ENCODE measurements at regions not wholly inside any gene's neighbourhood (a gene's known extent, or its start where the extent isn't known, plus 50 kb on each side); places are given as distances from the start of the nearest gene placed in this dataset.

GRCh38 chr11:43567396-43567975 lies 113.1 kb upstream of the HSD17B12 start:
- Mint-ChIP-seq H3K4me1 (peaks cover 0 to 2% (median 0%) of the 10 kb centered on the region in 4 donors), H3K4me3 (no peak overlapping the region), H3K9me3 (peaks cover 0 to 2% (median 0%) of the 10 kb centered on the region in 7 donors), H3K27me3 (peaks cover 27% of the 10 kb centered on the region), H3K36me3 (no peaks in the 10 kb centered on the region), H3K27ac (no peak overlapping the region)
- no peaks in the 10 kb centered on the region for H3K4me1 ChIP-seq (ENCODE audit: control insufficient read depth, insufficient read depth, low read length, poor library complexity, severe bottlenecking)
- peak in 1 of 3 donors; percentile 61 for DNase-seq
- H3K27me3 ChIP-seq (ENCODE audit: control insufficient read depth, insufficient read depth, low read length), result peaks cover 10% of the 10 kb centered on the region
- H3K27ac ChIP-seq (ENCODE audit: insufficient read depth, low read length, poor library complexity, severe bottlenecking), result no peak overlapping the region
- no peaks in the 10 kb centered on the region for H3K36me3 ChIP-seq (ENCODE audit: control insufficient read depth, insufficient read depth, low read length)
- H3K4me3 ChIP-seq (ENCODE audit: low read depth, low read length), result no peak overlapping the region
- H3K9me3 ChIP-seq (ENCODE audit: control insufficient read depth in 2 of 2, low read length in 2 of 2), result no peaks in the 10 kb centered on the region
- ATAC-seq (ENCODE audit: low read depth in 2 of 2), result no peak

- Mint-ChIP-seq H3K36me3 (peaks cover 4% of the 10 kb centered on the region), H3K4me1 (peaks cover 0 to 13% (median 6%) of the 10 kb centered on the region in 4 donors), H3K4me3 (no peak overlapping the region), H3K27me3 (peaks cover 65% of the 10 kb centered on the region), H3K27ac (no peak overlapping the region), H3K9me3 (peaks cover 0 to 6% (median 0%) of the 10 kb centered on the region in 7 donors)
- ATAC-seq (ENCODE audit: low read depth in 2 of 2) (no peak), DNase-seq (peak in 1 of 3 donors; percentile 34)
- H3K9me3 ChIP-seq (ENCODE audit: control insufficient read depth in 2 of 2, low read length in 2 of 2), result no peaks in the 10 kb centered on the region
- no peaks in the 10 kb centered on the region for H3K36me3 ChIP-seq (ENCODE audit: control insufficient read depth, insufficient read depth, low read length)
- H3K4me1 ChIP-seq (ENCODE audit: control insufficient read depth, insufficient read depth, low read length, poor library complexity, severe bottlenecking), result no peaks in the 10 kb centered on the region
- H3K27ac ChIP-seq (ENCODE audit: insufficient read depth, low read length, poor library complexity, severe bottlenecking), result no peak overlapping the region
- H3K4me3 ChIP-seq (ENCODE audit: low read depth, low read length), result no peak overlapping the region
- H3K27me3 ChIP-seq (ENCODE audit: control insufficient read depth, insufficient read depth, low read length), result peaks cover 53% of the 10 kb centered on the region
Observed at GRCh38 chr11:43573233-43573632, 107.3 kb upstream of the HSD17B12 start.

GRCh38 chr11:43573873-43574272 lies 106.7 kb upstream of the HSD17B12 start:
- H3K4me1 ChIP-seq (ENCODE audit: control insufficient read depth, insufficient read depth, low read length, poor library complexity, severe bottlenecking), result peaks cover 3% of the 10 kb centered on the region
- Mint-ChIP-seq H3K4me3 (no peak overlapping the region), H3K9me3 (peaks cover 0 to 6% (median 0%) of the 10 kb centered on the region in 7 donors), H3K36me3 (peaks cover 4% of the 10 kb centered on the region), H3K4me1 (peaks cover 0 to 16% (median 7%) of the 10 kb centered on the region in 4 donors), H3K27me3 (peaks cover 68% of the 10 kb centered on the region), H3K27ac (no peak overlapping the region)
- H3K4me3 ChIP-seq (ENCODE audit: low read depth, low read length), result no peak overlapping the region
- DNase-seq (no peak), ATAC-seq (ENCODE audit: low read depth in 2 of 2) (no peak)
- no peak overlapping the region for H3K27ac ChIP-seq (ENCODE audit: insufficient read depth, low read length, poor library complexity, severe bottlenecking)
- H3K9me3 ChIP-seq (ENCODE audit: control insufficient read depth in 2 of 2, low read length in 2 of 2), result no peaks in the 10 kb centered on the region
- no peaks in the 10 kb centered on the region for H3K36me3 ChIP-seq (ENCODE audit: control insufficient read depth, insufficient read depth, low read length)
- H3K27me3 ChIP-seq (ENCODE audit: control insufficient read depth, insufficient read depth, low read length), result peaks cover 55% of the 10 kb centered on the region

GRCh38 chr11:43574411-43574810 lies 106.1 kb upstream of the HSD17B12 start:
- ATAC-seq (ENCODE audit: low read depth in 2 of 2) (no peak), DNase-seq (peak in 1 of 3 donors; percentile 14)
- no peaks in the 10 kb centered on the region for H3K9me3 ChIP-seq (ENCODE audit: control insufficient read depth in 2 of 2, low read length in 2 of 2)
- peaks cover 55% of the 10 kb centered on the region for H3K27me3 ChIP-seq (ENCODE audit: control insufficient read depth, insufficient read depth, low read length)
- no peak overlapping the region for H3K4me3 ChIP-seq (ENCODE audit: low read depth, low read length)
- peaks cover 73% of the 10 kb centered on the region for H3K27me3 Mint-ChIP-seq
- no peak overlapping the region for H3K27ac Mint-ChIP-seq
- H3K36me3 Mint-ChIP-seq, result peaks cover 4% of the 10 kb centered on the region
- no peak overlapping the region for H3K27ac ChIP-seq (ENCODE audit: insufficient read depth, low read length, poor library complexity, severe bottlenecking)
- H3K4me1 ChIP-seq (ENCODE audit: control insufficient read depth, insufficient read depth, low read length, poor library complexity, severe bottlenecking), result peaks cover 6% of the 10 kb centered on the region
- no peak overlapping the region for H3K4me3 Mint-ChIP-seq
- H3K9me3 Mint-ChIP-seq, result peaks cover 0 to 6% (median 0%) of the 10 kb centered on the region in 7 donors
- H3K36me3 ChIP-seq (ENCODE audit: control insufficient read depth, insufficient read depth, low read length), result no peaks in the 10 kb centered on the region
- peaks cover 0 to 16% (median 7%) of the 10 kb centered on the region in 4 donors for H3K4me1 Mint-ChIP-seq

GRCh38 chr11:43574949-43575912 lies 105.3 kb upstream of the HSD17B12 start:
- Histone ChIP-seq H3K9me3 (ENCODE audit: control insufficient read depth in 2 of 2, low read length in 2 of 2) (no peaks in the 10 kb centered on the region), H3K4me3 (ENCODE audit: low read depth, low read length) (no peak overlapping the region), H3K36me3 (ENCODE audit: control insufficient read depth, insufficient read depth, low read length) (no peaks in the 10 kb centered on the region), H3K27ac (ENCODE audit: insufficient read depth, low read length, poor library complexity, severe bottlenecking) (no peak overlapping the region), H3K27me3 (ENCODE audit: control insufficient read depth, insufficient read depth, low read length) (peaks cover 52% of the 10 kb centered on the region), H3K4me1 (ENCODE audit: control insufficient read depth, insufficient read depth, low read length, poor library complexity, severe bottlenecking) (peaks cover 12% of the 10 kb centered on the region)
- peaks cover 0 to 21% (median 7%) of the 10 kb centered on the region in 4 donors for H3K4me1 Mint-ChIP-seq
- no peak overlapping the region for H3K27ac Mint-ChIP-seq
- H3K36me3 Mint-ChIP-seq, result peaks cover 4% of the 10 kb centered on the region
- peaks cover 76% of the 10 kb centered on the region for H3K27me3 Mint-ChIP-seq
- peaks cover 0 to 6% (median 0%) of the 10 kb centered on the region in 7 donors for H3K9me3 Mint-ChIP-seq
- no peak overlapping the region for H3K4me3 Mint-ChIP-seq
- DNase-seq (peak in 1 of 3 donors; percentile 11), ATAC-seq (ENCODE audit: low read depth in 2 of 2) (no peak)

GRCh38 chr11:43575913-43576310 lies 104.6 kb upstream of the HSD17B12 start:
- peaks cover 52% of the 10 kb centered on the region for H3K27me3 ChIP-seq (ENCODE audit: control insufficient read depth, insufficient read depth, low read length)
- H3K27ac ChIP-seq (ENCODE audit: insufficient read depth, low read length, poor library complexity, severe bottlenecking), result no peak overlapping the region
- Mint-ChIP-seq H3K27ac (no peak overlapping the region), H3K9me3 (peaks cover 0 to 6% (median 0%) of the 10 kb centered on the region in 7 donors), H3K27me3 (peaks cover 83% of the 10 kb centered on the region), H3K4me3 (no peak overlapping the region), H3K36me3 (peaks cover 4% of the 10 kb centered on the region), H3K4me1 (peaks cover 0 to 28% (median 13%) of the 10 kb centered on the region in 4 donors)
- no peak overlapping the region for H3K4me3 ChIP-seq (ENCODE audit: low read depth, low read length)
- H3K36me3 ChIP-seq (ENCODE audit: control insufficient read depth, insufficient read depth, low read length), result no peaks in the 10 kb centered on the region
- no peaks in the 10 kb centered on the region for H3K9me3 ChIP-seq (ENCODE audit: control insufficient read depth in 2 of 2, low read length in 2 of 2)
- no peak for DNase-seq
- peaks cover 16% of the 10 kb centered on the region for H3K4me1 ChIP-seq (ENCODE audit: control insufficient read depth, insufficient read depth, low read length, poor library complexity, severe bottlenecking)
- no peak for ATAC-seq (ENCODE audit: low read depth in 2 of 2)

GRCh38 chr11:43576320-43576802 lies 104.2 kb upstream of the HSD17B12 start:
- DNase-seq (no peak), ATAC-seq (ENCODE audit: low read depth in 2 of 2) (no peak)
- Histone ChIP-seq H3K4me3 (ENCODE audit: low read depth, low read length) (no peak overlapping the region), H3K9me3 (ENCODE audit: control insufficient read depth in 2 of 2, low read length in 2 of 2) (no peaks in the 10 kb centered on the region), H3K27me3 (ENCODE audit: control insufficient read depth, insufficient read depth, low read length) (peaks cover 49% of the 10 kb centered on the region), H3K27ac (ENCODE audit: insufficient read depth, low read length, poor library complexity, severe bottlenecking) (no peak overlapping the region), H3K4me1 (ENCODE audit: control insufficient read depth, insufficient read depth, low read length, poor library complexity, severe bottlenecking) (peaks cover 18% of the 10 kb centered on the region), H3K36me3 (ENCODE audit: control insufficient read depth, insufficient read depth, low read length) (no peaks in the 10 kb centered on the region)
- Mint-ChIP-seq H3K27ac (no peak overlapping the region), H3K9me3 (peaks cover 0 to 6% (median 0%) of the 10 kb centered on the region in 7 donors), H3K4me3 (no peak overlapping the region), H3K36me3 (peaks cover 4% of the 10 kb centered on the region), H3K4me1 (peaks cover 0 to 32% (median 14%) of the 10 kb centered on the region in 4 donors), H3K27me3 (peaks cover 87% of the 10 kb centered on the region)

All from CD4-positive, CD25-positive, alpha-beta regulatory T cell (primary cell).